ENCODE measurements at regions not wholly inside any gene's neighbourhood (a gene's known extent, or its start where the extent isn't known, plus 50 kb on each side); places are given as distances from the start of the nearest gene placed in this dataset.

DNA sequence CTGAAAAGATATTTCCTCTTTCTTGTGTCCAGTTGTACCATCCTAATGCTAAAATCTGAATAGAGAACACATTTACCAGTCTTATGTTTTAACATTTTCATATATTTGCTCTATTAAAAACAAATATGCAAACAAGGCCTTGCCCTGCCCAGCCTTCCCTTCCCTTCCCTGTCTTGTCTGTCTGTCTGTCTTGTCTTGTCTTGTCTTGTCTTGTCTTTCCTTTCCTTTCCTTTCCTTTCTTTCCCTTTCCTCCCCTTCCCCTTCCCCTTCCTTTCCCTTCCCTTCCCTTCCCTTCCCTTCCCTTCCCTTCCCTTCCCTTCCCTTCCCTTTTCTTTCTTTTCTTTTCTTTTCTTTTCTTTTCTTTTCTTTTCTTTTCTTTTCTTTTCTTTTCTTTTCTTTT, 1103.5 kb downstream of the STIM2 start:
- H3K9me3 Mint-ChIP-seq = peaks cover 3% of the 10 kb centered on the region
- TF ChIP-seq, protein P1, sequence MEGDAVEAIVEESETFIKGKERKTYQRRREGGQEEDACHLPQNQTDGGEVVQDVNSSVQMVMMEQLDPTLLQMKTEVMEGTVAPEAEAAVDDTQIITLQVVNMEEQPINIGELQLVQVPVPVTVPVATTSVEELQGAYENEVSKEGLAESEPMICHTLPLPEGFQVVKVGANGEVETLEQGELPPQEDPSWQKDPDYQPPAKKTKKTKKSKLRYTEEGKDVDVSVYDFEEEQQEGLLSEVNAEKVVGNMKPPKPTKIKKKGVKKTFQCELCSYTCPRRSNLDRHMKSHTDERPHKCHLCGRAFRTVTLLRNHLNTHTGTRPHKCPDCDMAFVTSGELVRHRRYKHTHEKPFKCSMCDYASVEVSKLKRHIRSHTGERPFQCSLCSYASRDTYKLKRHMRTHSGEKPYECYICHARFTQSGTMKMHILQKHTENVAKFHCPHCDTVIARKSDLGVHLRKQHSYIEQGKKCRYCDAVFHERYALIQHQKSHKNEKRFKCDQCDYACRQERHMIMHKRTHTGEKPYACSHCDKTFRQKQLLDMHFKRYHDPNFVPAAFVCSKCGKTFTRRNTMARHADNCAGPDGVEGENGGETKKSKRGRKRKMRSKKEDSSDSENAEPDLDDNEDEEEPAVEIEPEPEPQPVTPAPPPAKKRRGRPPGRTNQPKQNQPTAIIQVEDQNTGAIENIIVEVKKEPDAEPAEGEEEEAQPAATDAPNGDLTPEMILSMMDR (IDR thresholded peaks at IDR 0.05) = no peak
- no peaks in the 10 kb centered on the region for H3K27me3 Mint-ChIP-seq
- Histone ChIP-seq H3K4me3 (ENCODE audit: low read length) (no peak overlapping the region), H3K27ac (ENCODE audit: low read depth in 1 of 2, low read length in 2 of 2) (no peak overlapping the region), H3K27me3 (ENCODE audit: control insufficient read depth in 1 of 2, insufficient read depth in 2 of 2, low read length in 2 of 2) (no peaks in the 10 kb centered on the region), H3K4me1 (ENCODE audit: insufficient read depth, low read length) (no peaks in the 10 kb centered on the region), H3K9me3 (ENCODE audit: control insufficient read depth in 1 of 2, insufficient read depth in 1 of 2, low read length in 2 of 2) (no peaks in the 10 kb centered on the region), H3K36me3 (ENCODE audit: insufficient read depth, low read length) (no peaks in the 10 kb centered on the region)
- DNase-seq (no peak), ATAC-seq (ENCODE audit: poor library complexity) (no peak)
- no peaks in the 10 kb centered on the region for H3K36me3 Mint-ChIP-seq (ENCODE audit: low read depth)
- intact Hi-C loops (cut with DNase I, micrococcal nuclease) = no loop called here
- ChIA-PET POLR2A (no interaction called here), CTCF (no interaction called here)
- no peak overlapping the region for H3K27ac Mint-ChIP-seq
- no peak overlapping the region for H3K4me3 Mint-ChIP-seq
- no peaks in the 10 kb centered on the region for H3K4me1 Mint-ChIP-seq (ENCODE audit: low read depth)

DNA sequence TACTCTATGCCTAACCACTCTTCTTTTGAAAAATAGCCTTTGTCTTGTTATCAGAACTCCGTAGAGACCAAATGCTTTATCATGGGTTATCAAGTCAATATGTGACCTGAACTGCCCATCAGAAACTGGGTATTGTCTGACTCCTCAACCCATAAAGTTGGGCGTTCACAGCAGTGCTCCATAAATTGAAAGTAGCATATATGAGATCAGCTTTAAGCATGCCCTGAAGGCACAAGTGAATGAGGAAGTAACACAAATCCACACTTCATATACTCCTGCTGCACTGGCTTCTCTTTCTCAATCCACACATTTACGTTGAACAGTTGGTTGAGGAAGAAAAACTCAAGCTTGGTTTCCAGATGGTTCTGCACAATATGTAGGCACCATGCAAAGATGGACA, 1106.0 kb downstream of the STIM2 start:
- ATAC-seq (ENCODE audit: poor library complexity) = no peak
- CTCF ChIA-PET = no interaction called here

DNA sequence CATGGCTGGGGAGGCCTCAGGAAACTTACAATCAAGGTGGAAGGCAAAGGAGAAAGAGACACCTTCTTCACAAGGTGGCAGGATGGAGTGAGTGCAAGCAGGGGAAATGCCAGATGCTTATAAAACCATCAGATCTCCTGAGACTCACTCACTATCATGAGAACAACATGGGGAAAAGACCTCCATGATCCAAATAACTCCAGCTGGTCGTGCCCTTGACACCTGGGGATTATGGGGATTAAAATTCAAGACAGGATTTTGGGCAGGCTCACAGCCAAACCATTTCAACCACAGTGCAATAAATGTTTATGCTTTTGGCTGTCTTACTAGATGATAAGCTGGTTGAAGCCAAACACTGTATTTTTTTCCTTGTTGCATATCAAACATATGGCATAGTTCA, 1112.4 kb downstream of the STIM2 start:
- TF ChIP-seq, protein P1 (IDR thresholded peaks at IDR 0.05) = no peak
- no peaks in the 10 kb centered on the region for H3K27me3 Mint-ChIP-seq
- H3K4me1 ChIP-seq (ENCODE audit: insufficient read depth, low read length) = no peaks in the 10 kb centered on the region
- no peak overlapping the region for H3K4me3 ChIP-seq (ENCODE audit: low read length)
- no peak overlapping the region for H3K4me3 Mint-ChIP-seq
- POLR2A ChIA-PET = no interaction called here
- intact Hi-C loops (cut with DNase I, micrococcal nuclease) = no loop called here
- CTCF ChIA-PET = no interaction called here
- no peak for DNase-seq
- H3K36me3 ChIP-seq (ENCODE audit: insufficient read depth, low read length) = no peaks in the 10 kb centered on the region
- no peaks in the 10 kb centered on the region for H3K36me3 Mint-ChIP-seq (ENCODE audit: low read depth)
- H3K9me3 Mint-ChIP-seq = peaks cover 10% of the 10 kb centered on the region
- no peak for ATAC-seq (ENCODE audit: poor library complexity)
- no peak overlapping the region for H3K27ac Mint-ChIP-seq
- peaks cover 0 to 1% of the 10 kb centered on the region in 2 experiments for H3K9me3 ChIP-seq (ENCODE audit: control insufficient read depth in 1 of 2, insufficient read depth in 1 of 2, low read length in 2 of 2)
- no peaks in the 10 kb centered on the region for H3K4me1 Mint-ChIP-seq (ENCODE audit: low read depth)
- H3K27me3 ChIP-seq (ENCODE audit: control insufficient read depth in 1 of 2, insufficient read depth in 2 of 2, low read length in 2 of 2) = no peaks in the 10 kb centered on the region
- H3K27ac ChIP-seq (ENCODE audit: low read depth in 1 of 2, low read length in 2 of 2) = no peak overlapping the region

More for the DNA sequence above, 1106.0 kb downstream of the STIM2 start:
- Histone ChIP-seq H3K36me3 (ENCODE audit: insufficient read depth, low read length) (no peaks in the 10 kb centered on the region), H3K9me3 (ENCODE audit: control insufficient read depth in 1 of 2, insufficient read depth in 1 of 2, low read length in 2 of 2) (no peaks in the 10 kb centered on the region), H3K4me1 (ENCODE audit: insufficient read depth, low read length) (no peaks in the 10 kb centered on the region), H3K4me3 (ENCODE audit: low read length) (no peak overlapping the region), H3K27ac (ENCODE audit: low read depth in 1 of 2, low read length in 2 of 2) (no peak overlapping the region), H3K27me3 (ENCODE audit: control insufficient read depth in 1 of 2, insufficient read depth in 2 of 2, low read length in 2 of 2) (no peaks in the 10 kb centered on the region)
- DNase-seq = no peak
- no peak overlapping the region for H3K4me3 Mint-ChIP-seq
- no peaks in the 10 kb centered on the region for H3K36me3 Mint-ChIP-seq (ENCODE audit: low read depth)
- TF ChIP-seq, protein P1 (IDR thresholded peaks at IDR 0.05) = no peak
- no peaks in the 10 kb centered on the region for H3K4me1 Mint-ChIP-seq (ENCODE audit: low read depth)
- POLR2A ChIA-PET = no interaction called here
- intact Hi-C loops (cut with DNase I, micrococcal nuclease) = no loop called here
- H3K27me3 Mint-ChIP-seq = no peaks in the 10 kb centered on the region
- H3K9me3 Mint-ChIP-seq = peaks cover 7% of the 10 kb centered on the region
- no peak overlapping the region for H3K27ac Mint-ChIP-seq

Measured in CD4-positive, alpha-beta T cell (primary cell).